GM12892 (cell line): ENCODE measurements at regions not wholly inside any gene's neighbourhood (a gene's known extent, or its start where the extent isn't known, plus 50 kb on each side); places are given as distances from the start of the nearest gene placed in this dataset.

Experiments
- POLR2A ChIP-seq: IDR thresholded peaks from 2 replicates; pipeline ENCODE4 v1.6.1; 2011; ENCODE audit warnings: low read depth, low read length, control low read depth
- POLR2AphosphoS5 ChIP-seq: IDR thresholded peaks from 2 replicates; pipeline ENCODE4 v1.6.1; 2011; ENCODE audit warnings: low read depth, low read length, control low read depth
- TAF1 ChIP-seq: IDR thresholded peaks from 2 replicates; pipeline ENCODE4 v1.6.1; 2011; ENCODE audit warnings: low read depth, mild to moderate bottlenecking, control low read depth, low read length, borderline replicate concordance

DNA sequence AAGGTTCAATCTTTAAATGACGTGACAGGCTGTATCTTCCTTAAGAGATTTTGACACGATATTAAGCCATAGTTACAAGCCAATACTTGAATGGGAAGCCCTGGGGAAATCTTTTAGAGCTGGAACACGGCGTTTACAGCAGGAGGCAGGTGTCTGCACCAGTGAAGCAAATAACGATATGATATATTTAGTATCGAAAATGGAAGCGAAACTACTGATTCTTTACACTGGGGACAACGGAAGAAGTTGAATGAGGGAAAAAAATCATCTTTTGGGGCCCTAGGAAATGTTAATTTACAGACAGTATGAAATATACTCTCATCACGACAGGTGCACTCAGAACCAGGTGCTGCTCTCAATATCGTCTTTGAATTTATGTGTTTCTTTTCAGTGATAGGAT lies 793.9 kb upstream of the PCDH20 start:
- no peak for TF ChIP-seq TAF1
- no peak for TF ChIP-seq POLR2AphosphoS5
- TF ChIP-seq POLR2A: no peak
